ENCODE measurements at regions not wholly inside any gene's neighbourhood (a gene's known extent, or its start where the extent isn't known, plus 50 kb on each side); places are given as distances from the start of the nearest gene placed in this dataset.

- TF ChIP-seq POLR2A (IDR thresholded peaks at IDR 0.05; ENCODE audit: control extremely low read depth in 1 of 2, low read depth in 2 of 2, low read length in 2 of 2) (no peak), FOSL1 (IDR thresholded peaks at IDR 0.05; ENCODE audit: insufficient read depth, low read depth, low read length) (no peak), SP4 (IDR thresholded peaks at IDR 0.05; ENCODE audit: low read length) (no peak), EGR1 (IDR thresholded peaks at IDR 0.05; ENCODE audit: borderline replicate concordance, low read depth, low read length) (no peak)
- TF ChIP-seq, protein P1, sequence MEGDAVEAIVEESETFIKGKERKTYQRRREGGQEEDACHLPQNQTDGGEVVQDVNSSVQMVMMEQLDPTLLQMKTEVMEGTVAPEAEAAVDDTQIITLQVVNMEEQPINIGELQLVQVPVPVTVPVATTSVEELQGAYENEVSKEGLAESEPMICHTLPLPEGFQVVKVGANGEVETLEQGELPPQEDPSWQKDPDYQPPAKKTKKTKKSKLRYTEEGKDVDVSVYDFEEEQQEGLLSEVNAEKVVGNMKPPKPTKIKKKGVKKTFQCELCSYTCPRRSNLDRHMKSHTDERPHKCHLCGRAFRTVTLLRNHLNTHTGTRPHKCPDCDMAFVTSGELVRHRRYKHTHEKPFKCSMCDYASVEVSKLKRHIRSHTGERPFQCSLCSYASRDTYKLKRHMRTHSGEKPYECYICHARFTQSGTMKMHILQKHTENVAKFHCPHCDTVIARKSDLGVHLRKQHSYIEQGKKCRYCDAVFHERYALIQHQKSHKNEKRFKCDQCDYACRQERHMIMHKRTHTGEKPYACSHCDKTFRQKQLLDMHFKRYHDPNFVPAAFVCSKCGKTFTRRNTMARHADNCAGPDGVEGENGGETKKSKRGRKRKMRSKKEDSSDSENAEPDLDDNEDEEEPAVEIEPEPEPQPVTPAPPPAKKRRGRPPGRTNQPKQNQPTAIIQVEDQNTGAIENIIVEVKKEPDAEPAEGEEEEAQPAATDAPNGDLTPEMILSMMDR (IDR thresholded peaks at IDR 0.05; ENCODE audit: control extremely low read depth in 1 of 3, insufficient read depth in 1 of 3, low read depth in 1 of 3, low read length in 3 of 3), result no peak
These were observed 55.5 kb upstream of the ALKAL2 start for GRCh38 chr2:343355-343754.
